Transverse colon (tissue), 4 donors: ENCODE measurements at regions not wholly inside any gene's neighbourhood (a gene's known extent, or its start where the extent isn't known, plus 50 kb on each side); places are given as distances from the start of the nearest gene placed in this dataset.

Experiments
- DNase-seq: peaks from one replicate; pipeline ENCODE4 v3.0.0-alpha.2; 2019
- H3K27ac ChIP-seq, 4 donors: fragments of 200-600 bp; sonication (generic); 2 replicates each; pipeline ENCODE4 v1.5.1; 2016 to 2018; ENCODE audit warnings: inconsistent platforms in 4 of 4
- H3K27me3 ChIP-seq: fragments of 200-600 bp; sonication (generic); 2 replicates; pipeline ENCODE4 v1.5.1; 2017; ENCODE audit warnings: inconsistent platforms
- H3K36me3 ChIP-seq, 4 donors: fragments of 200-600 bp; sonication (generic); 2 replicates each; pipeline ENCODE4 v1.5.1; 2017 to 2019; ENCODE audit warnings: inconsistent platforms in 4 of 4
- H3K4me1 ChIP-seq, 4 donors: fragments of 200-600 bp; sonication (generic); 2 replicates each; pipeline ENCODE4 v1.5.1; 2017 to 2020; ENCODE audit warnings: inconsistent platforms in 4 of 4
- H3K4me3 ChIP-seq, 4 donors: fragments of 200-600 bp; sonication (generic); 1 replicate in 1 of 4; 2 replicates in 3 of 4; pipeline versions ENCODE4 v1.5.1 to v1.6.1; 2017 to 2019; ENCODE audit warnings: inconsistent platforms in 4 of 4
- H3K9me3 ChIP-seq, 2 donors: fragments of 200-600 bp; sonication (generic); 2 replicates each; pipeline ENCODE4 v1.5.1; 2017 to 2019; ENCODE audit warnings: inconsistent platforms in 2 of 2
- CTCF ChIP-seq, 5 experiments: fragments of 200-600 bp in 3 of 5; fragments of 450-650 bp in 2 of 5; sonication (generic) in 3 of 5; IDR thresholded peaks; 1 replicate in 2 of 5; 2 replicates in 3 of 5; pipeline ENCODE4 v1.5.1; 2016 to 2017; ENCODE audit warnings: antibody characterized with exemption in 5 of 5, inconsistent platforms in 3 of 5, mild to moderate bottlenecking in 2 of 5, moderate library complexity in 1 of 5
- EP300 ChIP-seq: sonication (generic); formaldehyde crosslinking; IDR thresholded peaks from one replicate; pipeline ENCODE4 v1.6.1; 2017; ENCODE audit warnings: antibody characterized with exemption, low read depth
- POLR2A ChIP-seq: fragments of 450-650 bp; IDR thresholded peaks from one replicate; pipeline ENCODE4 v1.6.1; 2016; ENCODE audit warnings: antibody characterized with exemption, mild to moderate bottlenecking, moderate library complexity
- POLR2AphosphoS5 ChIP-seq, 3 donors: sonication (generic); formaldehyde crosslinking; IDR thresholded peaks; one replicate each; pipeline ENCODE4 v1.6.1; 2016; ENCODE audit warnings: antibody characterized with exemption in 3 of 3
- WGBS, 2 donors: methylation state at CpG; one replicate each; pipeline ENCODE4 v1.1.5; 2018; ENCODE audit warnings: low coverage in 1 of 2; 5-methylcytosine and 5-hydroxymethylcytosine counted together
- in situ Hi-C, 4 donors: fragments of 200-750 bp; cut with MboI; loops; one replicate each; pipeline versions ENCODE4 v1.15.0 to v1.15.1; 2017; ENCODE audit warnings: low sequenced_read_pairs in 3 of 4, low pct_ligation_motif_present in 1 of 4, low pct_unique_long_range_greater_than_20kb in 1 of 4
- intact Hi-C: fragments of 100-400 bp; cut with DNase I; formaldehyde crosslinking; loops from one replicate; pipeline ENCODE4 v1.15.1; 2023; ENCODE audit warnings: low total_unique reads

- no peak for TF ChIP-seq EP300
- TF ChIP-seq CTCF (IDR thresholded peaks at IDR 0.05) = no peak
- no peak for TF ChIP-seq POLR2AphosphoS5 (IDR thresholded peaks at IDR 0.05)
- TF ChIP-seq POLR2A = no peak
- no peaks in the 10 kb centered on the region for H3K27me3 ChIP-seq
- intact Hi-C loops (no loop called here), in situ Hi-C loops (no loop called here)
- no peak for DNase-seq
- H3K4me3 ChIP-seq = no peak overlapping the region
- 69% methylated on average over 8 of the region's 8 CpGs; no CpG with 5 or more reads in 1 of the 2 donors for WGBS, 2 donors
- no peaks in the 10 kb centered on the region for H3K36me3 ChIP-seq
- H3K9me3 ChIP-seq = no peaks in the 10 kb centered on the region
- no peak overlapping the region for H3K27ac ChIP-seq
- H3K4me1 ChIP-seq = no peaks in the 10 kb centered on the region
Observed at GRCh38 chr10:131513901-131514300, 202.4 kb upstream of the TCERG1L start.

- 51% methylated on average over 12 of the region's 12 CpGs; no CpG with 5 or more reads in 1 of the 2 donors for WGBS, 2 donors
- no peak for DNase-seq
- Histone ChIP-seq H3K36me3 (no peaks in the 10 kb centered on the region), H3K27me3 (no peaks in the 10 kb centered on the region), H3K4me3 (no peak overlapping the region), H3K27ac (no peak overlapping the region), H3K4me1 (no peaks in the 10 kb centered on the region), H3K9me3 (no peaks in the 10 kb centered on the region)
- intact Hi-C loops = no loop called here
- in situ Hi-C loops = no loop called here
- TF ChIP-seq POLR2A = no peak
- no peak for TF ChIP-seq POLR2AphosphoS5 (IDR thresholded peaks at IDR 0.05)
- no peak for TF ChIP-seq CTCF (IDR thresholded peaks at IDR 0.05)
- TF ChIP-seq EP300 = no peak
Observed at GRCh38 chr10:131514454-131514853, 202.9 kb upstream of the TCERG1L start.

DNA sequence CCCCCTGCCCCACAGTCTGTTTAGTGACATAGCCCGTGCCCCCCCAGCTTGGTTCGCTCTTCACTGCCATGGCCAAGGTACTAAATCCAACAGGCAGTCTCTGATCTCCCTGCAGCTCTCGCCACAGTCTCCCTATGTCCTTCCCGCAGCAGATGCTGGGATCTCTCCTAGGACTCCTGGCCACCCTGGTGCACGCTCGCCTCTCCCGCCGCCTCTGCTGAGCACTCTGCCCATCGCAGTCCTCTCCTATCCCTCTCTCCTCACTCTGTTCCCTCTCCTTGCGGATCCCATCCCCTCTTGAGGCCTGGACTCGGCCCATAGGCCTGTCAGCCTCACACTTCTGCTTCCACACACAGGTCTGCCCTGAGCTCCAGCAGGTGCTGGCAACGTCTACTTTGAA, 204.8 kb upstream of the TCERG1L start:
- no peaks in the 10 kb centered on the region for H3K9me3 ChIP-seq
- WGBS, 2 donors = 87 to 96% methylated on average over 4 to 12 of the region's 12 CpGs
- no peak overlapping the region for H3K4me3 ChIP-seq
- no peaks in the 10 kb centered on the region for H3K27me3 ChIP-seq
- in situ Hi-C loops (no loop called here), intact Hi-C loops (no loop called here)
- TF ChIP-seq POLR2A (no peak), CTCF (IDR thresholded peaks at IDR 0.05) (no peak), POLR2AphosphoS5 (IDR thresholded peaks at IDR 0.05) (no peak), EP300 (no peak)
- DNase-seq = no peak
- H3K4me1 ChIP-seq = no peaks in the 10 kb centered on the region
- no peaks in the 10 kb centered on the region for H3K36me3 ChIP-seq
- no peak overlapping the region for H3K27ac ChIP-seq

DNA sequence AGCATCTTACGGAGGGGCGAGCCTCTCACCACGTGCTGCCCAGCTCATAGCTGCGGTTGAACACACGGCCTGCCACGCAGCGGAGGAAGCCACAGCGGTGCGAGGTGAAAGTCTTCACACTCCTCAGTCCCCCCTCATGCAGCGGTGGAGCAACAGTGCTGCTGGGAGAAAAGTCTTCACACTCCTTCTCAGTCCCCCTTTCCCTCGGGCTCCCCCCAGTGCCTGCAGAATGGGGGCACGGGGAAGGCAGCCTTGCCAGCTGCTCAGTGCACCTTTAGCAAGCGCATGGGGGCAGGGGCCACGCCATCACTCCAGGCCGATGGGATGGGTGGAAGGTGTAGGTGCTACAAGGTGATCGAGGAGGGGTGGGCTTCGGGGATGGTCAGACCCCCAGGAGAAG, 206.3 kb upstream of the TCERG1L start:
- 50 to 86% methylated on average over 1 to 17 of the region's 17 CpGs for WGBS, 2 donors
- H3K27ac ChIP-seq = no peak overlapping the region
- in situ Hi-C loops = no loop called here
- H3K9me3 ChIP-seq = no peaks in the 10 kb centered on the region
- DNase-seq = no peak
- H3K27me3 ChIP-seq = no peaks in the 10 kb centered on the region
- no peaks in the 10 kb centered on the region for H3K4me1 ChIP-seq
- intact Hi-C loops = no loop called here
- H3K4me3 ChIP-seq = no peak overlapping the region
- TF ChIP-seq CTCF (IDR thresholded peaks at IDR 0.05) (no peak), EP300 (no peak), POLR2A (no peak), POLR2AphosphoS5 (IDR thresholded peaks at IDR 0.05) (no peak)
- no peaks in the 10 kb centered on the region for H3K36me3 ChIP-seq
